Chondrocyte (in vitro differentiated cells): ENCODE measurements at regions not wholly inside any gene's neighbourhood (a gene's known extent, or its start where the extent isn't known, plus 50 kb on each side); places are given as distances from the start of the nearest gene placed in this dataset.

Experiments
- DNase-seq: peaks from one replicate; pipeline ENCODE4 v3.0.0; 2021; ENCODE audit warnings: mixed read lengths, low spot score
- H3K27ac Mint-ChIP-seq: one replicate; pipeline ENCODE4 v1.8.0; 2021; ENCODE audit warnings: mild to moderate bottlenecking, moderate library complexity, mixed read lengths; ENCODE audit not compliant: unreplicated experiment
- H3K27me3 Mint-ChIP-seq: 2 replicates; pipeline ENCODE4 v1.8.0; 2021; ENCODE audit warnings: low read depth, mixed read lengths
- H3K36me3 Mint-ChIP-seq: 2 replicates; pipeline ENCODE4 v1.8.0; 2021; ENCODE audit warnings: low read depth, mixed read lengths
- H3K4me1 Mint-ChIP-seq: 2 replicates; pipeline ENCODE4 v1.8.0; 2021; ENCODE audit warnings: low read depth, mild to moderate bottlenecking, mixed read lengths
- H3K4me3 Mint-ChIP-seq: one replicate; pipeline ENCODE4 v1.8.0; 2021; ENCODE audit warnings: mild to moderate bottlenecking, moderate library complexity, mixed read lengths; ENCODE audit not compliant: unreplicated experiment
- H3K9me3 Mint-ChIP-seq: 2 replicates; pipeline ENCODE4 v1.8.0; 2021; ENCODE audit warnings: low read depth, mixed read lengths
- TF ChIP-seq, protein P1 (sequence below): fragments of 200-600 bp; sonication (generic); IDR thresholded peaks from 2 replicates; pipeline ENCODE4 v1.5.0; 2021; ENCODE audit warnings: antibody characterized with exemption, mild to moderate bottlenecking, moderate library complexity

DNA sequence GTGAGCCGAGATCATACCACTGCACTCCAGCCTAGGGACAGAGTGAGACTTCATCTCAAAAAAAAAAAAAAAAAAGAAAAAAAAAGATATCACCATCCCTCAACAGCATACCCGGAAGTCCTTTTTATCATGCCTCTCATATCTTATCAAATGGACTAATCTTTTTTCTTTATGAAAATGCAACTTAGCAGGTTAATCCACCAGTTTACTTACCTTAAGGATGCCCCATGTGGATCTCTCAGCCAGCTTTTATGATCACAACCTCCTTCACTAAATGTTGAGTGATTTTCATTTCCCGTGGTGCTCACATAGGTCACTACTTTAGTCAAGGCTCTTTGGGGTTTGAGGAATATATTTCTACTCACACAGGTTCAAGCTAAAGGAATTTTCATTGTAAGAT is 248.8 kb upstream of the TBX3 start:
- Mint-ChIP-seq H3K4me3 (no peak overlapping the region), H3K27ac (no peak overlapping the region), H3K4me1 (peaks cover 8% of the 10 kb centered on the region), H3K9me3 (peaks cover 13% of the 10 kb centered on the region), H3K36me3 (peaks cover 5% of the 10 kb centered on the region), H3K27me3 (no peaks in the 10 kb centered on the region)
- TF ChIP-seq, protein P1, sequence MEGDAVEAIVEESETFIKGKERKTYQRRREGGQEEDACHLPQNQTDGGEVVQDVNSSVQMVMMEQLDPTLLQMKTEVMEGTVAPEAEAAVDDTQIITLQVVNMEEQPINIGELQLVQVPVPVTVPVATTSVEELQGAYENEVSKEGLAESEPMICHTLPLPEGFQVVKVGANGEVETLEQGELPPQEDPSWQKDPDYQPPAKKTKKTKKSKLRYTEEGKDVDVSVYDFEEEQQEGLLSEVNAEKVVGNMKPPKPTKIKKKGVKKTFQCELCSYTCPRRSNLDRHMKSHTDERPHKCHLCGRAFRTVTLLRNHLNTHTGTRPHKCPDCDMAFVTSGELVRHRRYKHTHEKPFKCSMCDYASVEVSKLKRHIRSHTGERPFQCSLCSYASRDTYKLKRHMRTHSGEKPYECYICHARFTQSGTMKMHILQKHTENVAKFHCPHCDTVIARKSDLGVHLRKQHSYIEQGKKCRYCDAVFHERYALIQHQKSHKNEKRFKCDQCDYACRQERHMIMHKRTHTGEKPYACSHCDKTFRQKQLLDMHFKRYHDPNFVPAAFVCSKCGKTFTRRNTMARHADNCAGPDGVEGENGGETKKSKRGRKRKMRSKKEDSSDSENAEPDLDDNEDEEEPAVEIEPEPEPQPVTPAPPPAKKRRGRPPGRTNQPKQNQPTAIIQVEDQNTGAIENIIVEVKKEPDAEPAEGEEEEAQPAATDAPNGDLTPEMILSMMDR: no peak
- DNase-seq: no peak

DNA sequence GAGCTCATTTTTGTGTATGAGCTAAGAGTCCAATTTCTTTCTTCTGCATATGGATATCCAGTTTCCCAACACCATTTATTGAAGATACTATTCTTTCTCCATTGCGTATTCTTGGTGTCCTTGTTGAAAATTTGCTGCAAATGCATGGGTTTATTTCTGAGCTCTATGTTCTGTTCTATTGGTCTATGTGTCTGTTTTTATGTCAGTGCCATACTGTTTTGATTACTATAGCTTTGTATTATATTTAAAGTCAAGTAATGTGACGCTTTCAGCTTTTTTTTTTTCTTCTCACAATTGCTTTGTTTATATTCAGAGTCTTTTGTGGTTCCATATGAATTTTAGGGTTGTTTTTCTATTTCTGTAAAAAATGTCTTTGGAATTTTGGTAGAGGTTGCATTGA is 247.1 kb upstream of the TBX3 start:
- peaks cover 8% of the 10 kb centered on the region for H3K4me1 Mint-ChIP-seq
- H3K36me3 Mint-ChIP-seq: peaks cover 5% of the 10 kb centered on the region
- no peaks in the 10 kb centered on the region for H3K27me3 Mint-ChIP-seq
- H3K27ac Mint-ChIP-seq: no peak overlapping the region
- TF ChIP-seq, protein P1: no peak
- peaks cover 16% of the 10 kb centered on the region for H3K9me3 Mint-ChIP-seq
- H3K4me3 Mint-ChIP-seq: no peak overlapping the region
- no peak for DNase-seq

DNA sequence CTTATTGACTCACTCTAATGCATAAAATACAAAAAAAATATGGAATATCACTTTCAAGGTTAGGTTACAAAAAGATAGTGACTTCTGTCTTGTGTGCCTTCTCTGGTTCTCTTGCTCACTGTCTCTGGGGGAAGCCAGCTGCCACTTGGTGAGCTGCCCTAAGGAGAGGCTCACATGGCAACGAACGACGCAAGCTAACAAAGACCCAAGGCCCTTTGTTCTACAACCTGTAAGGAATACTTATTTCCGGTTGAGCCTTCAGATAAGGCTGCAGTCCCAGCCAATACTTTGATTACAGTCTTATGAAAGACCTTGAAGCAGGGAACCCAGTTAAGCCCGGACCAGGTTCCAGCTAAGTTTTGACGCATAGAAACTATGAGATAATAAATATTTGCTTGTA is 242.4 kb upstream of the TBX3 start:
- Mint-ChIP-seq H3K4me1 (peaks cover 3% of the 10 kb centered on the region), H3K27me3 (no peaks in the 10 kb centered on the region), H3K4me3 (no peak overlapping the region), H3K9me3 (peaks cover 16% of the 10 kb centered on the region), H3K27ac (no peak overlapping the region), H3K36me3 (peaks cover 5% of the 10 kb centered on the region)
- TF ChIP-seq, protein P1: no peak
- no peak for DNase-seq

DNA sequence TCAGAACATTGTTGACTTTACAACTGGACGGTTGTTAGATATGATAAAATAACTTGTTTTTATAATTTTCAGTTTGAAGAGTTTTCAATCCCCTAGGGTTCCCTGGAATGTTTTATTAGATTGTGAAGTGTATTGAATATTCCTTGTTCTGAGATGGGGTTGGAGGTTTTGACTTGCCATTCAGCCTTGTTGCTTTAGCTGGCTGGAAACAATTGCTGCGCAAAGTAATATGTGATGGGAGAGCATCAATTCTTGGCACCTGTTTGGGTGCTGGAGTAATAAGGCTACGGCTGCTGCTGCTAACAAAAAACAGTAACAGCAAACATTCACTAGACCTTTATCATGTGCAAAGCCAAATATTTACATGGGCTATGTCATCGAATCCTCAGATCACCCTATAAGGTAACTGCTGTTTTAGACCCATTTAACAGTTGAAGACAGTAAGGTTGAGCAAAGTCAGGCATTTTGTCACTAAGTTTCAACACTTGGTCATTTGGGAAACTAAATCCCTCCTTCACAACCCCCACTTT is 241.0 kb upstream of the TBX3 start:
- TF ChIP-seq, protein P1: no peak
- Mint-ChIP-seq H3K9me3 (peaks cover 10% of the 10 kb centered on the region), H3K4me3 (no peak overlapping the region), H3K27me3 (no peaks in the 10 kb centered on the region), H3K36me3 (peaks cover under 1% of the 10 kb centered on the region), H3K27ac (no peak overlapping the region), H3K4me1 (peaks cover 6% of the 10 kb centered on the region)
- no peak for DNase-seq

DNA sequence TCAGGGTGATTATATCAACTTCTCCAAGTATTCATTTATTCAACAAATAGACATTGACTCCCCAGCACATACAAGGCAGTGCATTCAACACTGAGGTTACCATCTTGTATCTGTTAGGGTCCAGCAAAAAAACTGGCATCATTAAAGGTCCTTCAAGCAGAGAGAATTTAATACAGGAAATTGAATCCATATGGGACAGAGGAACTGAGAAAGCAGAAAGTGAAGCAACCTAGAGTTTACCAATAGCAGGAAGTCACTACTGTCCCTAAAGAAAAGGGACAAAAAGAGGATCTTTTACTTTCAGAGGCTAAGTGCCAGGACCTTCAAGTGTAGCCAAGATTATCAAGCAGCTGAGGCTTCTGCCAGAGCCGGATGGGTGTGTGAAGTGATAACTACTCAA is 237.8 kb upstream of the TBX3 start:
- no peaks in the 10 kb centered on the region for H3K36me3 Mint-ChIP-seq
- H3K4me3 Mint-ChIP-seq: no peak overlapping the region
- peaks cover 6% of the 10 kb centered on the region for H3K4me1 Mint-ChIP-seq
- no peak overlapping the region for H3K27ac Mint-ChIP-seq
- TF ChIP-seq, protein P1: no peak
- DNase-seq: no peak
- no peaks in the 10 kb centered on the region for H3K27me3 Mint-ChIP-seq
- H3K9me3 Mint-ChIP-seq: peaks cover 10% of the 10 kb centered on the region
